H1 (cell line): ENCODE measurements at regions not wholly inside any gene's neighbourhood (a gene's known extent, or its start where the extent isn't known, plus 50 kb on each side); places are given as distances from the start of the nearest gene placed in this dataset.

ENCODE experiments used
- CTCF ChIA-PET: fragments of 300-600 bp; sonication (Branson Sonifier 250); formaldehyde crosslinking; loops from one replicate; lab custom pipeline; 2021; ENCODE audit not compliant: partially characterized antibody; lab: Charles Lee
- POLR2A ChIA-PET: fragments of 300-600 bp; sonication (Branson Sonifier 250); formaldehyde crosslinking; loops from one replicate; lab custom pipeline; 2021; ENCODE audit warnings: inconsistent platforms; ENCODE audit not compliant: partially characterized antibody; lab: Charles Lee
- DNase-seq, 2 experiments: peaks; one replicate each; pipeline versions ENCODE4 v3.0.0 to v3.0.0-alpha.2; 2010 to 2022; ENCODE audit warnings: low spot score in 2 of 2, low read depth in 1 of 2, mixed read lengths in 1 of 2
- FAIRE-seq: peaks from 2 replicates; lab custom pipeline; 2011; peaks lifted over from hg19 to GRCh38; lab: Jason Lieb, UNC
- H2AFZ ChIP-seq: 2 replicates; pipeline ENCODE4 v1.8.1; 2012; ENCODE audit warnings: low read length, inconsistent platforms
- H2AK5ac ChIP-seq: 2 replicates; pipeline ENCODE4 v1.6.1; 2013; ENCODE audit warnings: low read depth, low read length
- H2BK120ac ChIP-seq: replicated peaks from 2 replicates; pipeline ENCODE3; 2013; ENCODE audit warnings: low read depth, low read length, inconsistent platforms
- H2BK12ac ChIP-seq: 2 replicates; pipeline ENCODE4 v1.6.1; 2013; ENCODE audit warnings: low read depth, low read length
- H2BK15ac ChIP-seq: 2 replicates; pipeline ENCODE4 v1.6.1; 2013; ENCODE audit warnings: low read length
- H2BK20ac ChIP-seq: 2 replicates; pipeline ENCODE4 v1.6.1; 2013; ENCODE audit warnings: low read length
- H2BK5ac ChIP-seq: 2 replicates; pipeline ENCODE4 v1.6.1; 2013; ENCODE audit warnings: low read depth, low read length
- H3K14ac ChIP-seq: 2 replicates; pipeline ENCODE4 v1.6.1; 2013; ENCODE audit warnings: inconsistent platforms; ENCODE audit not compliant: insufficient read length
- H3K18ac ChIP-seq: 2 replicates; pipeline ENCODE4 v1.6.1; 2013; ENCODE audit warnings: low read length; ENCODE audit errors: extremely low read depth
- H3K23ac ChIP-seq: 2 replicates; pipeline ENCODE4 v1.6.1; 2013; ENCODE audit warnings: inconsistent platforms; ENCODE audit not compliant: insufficient read length
- H3K23me2 ChIP-seq: 2 replicates; pipeline ENCODE4 v1.6.1; 2013; ENCODE audit warnings: low read depth, low read length
- H3K27ac ChIP-seq: 2 replicates; pipeline ENCODE4 v1.6.1; 2011; ENCODE audit warnings: low read depth, low read length, inconsistent platforms
- H3K27me3 ChIP-seq, 4 experiments: replicated peaks in 1 of 4; 1 replicate in 1 of 4; 2 replicates in 3 of 4; pipeline versions ENCODE4 v1.6.1 to v1.8.1; 2011 to 2013; ENCODE audit warnings: low read length in 3 of 4, mild to moderate bottlenecking in 3 of 4, inconsistent platforms in 2 of 4, mixed read lengths in 2 of 4, moderate library complexity in 1 of 4; ENCODE audit not compliant: control insufficient read depth in 3 of 4, insufficient read depth in 3 of 4; ENCODE audit errors: extremely low read depth in 1 of 4
- H3K36me3 ChIP-seq, 4 experiments: 2 replicates each; pipeline versions ENCODE4 v1.6.1 to v1.8.1; 2011 to 2013; ENCODE audit warnings: mild to moderate bottlenecking in 4 of 4, low read length in 3 of 4, moderate library complexity in 2 of 4, control low read depth in 1 of 4, inconsistent platforms in 1 of 4; ENCODE audit not compliant: insufficient read depth in 4 of 4, control insufficient read depth in 2 of 4
- H3K4ac ChIP-seq: replicated peaks from 2 replicates; pipeline ENCODE3; 2013; ENCODE audit warnings: low read length, low read depth, mixed read lengths, inconsistent platforms; ENCODE audit not compliant: insufficient read length
- H3K4me1 ChIP-seq, 4 experiments: replicated peaks in 1 of 4; 1 replicate in 1 of 4; 2 replicates in 3 of 4; pipeline versions ENCODE4 v1.6.1 to v1.8.1; 2011 to 2013; ENCODE audit warnings: low read length in 3 of 4, inconsistent platforms in 2 of 4, mixed read lengths in 1 of 4; ENCODE audit not compliant: insufficient read depth in 4 of 4, control insufficient read depth in 3 of 4
- H3K4me2 ChIP-seq, 2 experiments: 2 replicates each; pipeline versions ENCODE4 v1.6.1 to v1.8.1; 2011 to 2013; ENCODE audit warnings: low read depth in 2 of 2, low read length in 2 of 2, control low read depth in 1 of 2, inconsistent platforms in 1 of 2, mild to moderate bottlenecking in 1 of 2; ENCODE audit not compliant: insufficient read depth in 1 of 2
- H3K4me3 ChIP-seq, 4 experiments: fragments of 200-600, 300-600 bp in 1 of 4; sonication (generic), shearing (Covaris generic), sonication (Bioruptor Twin) in 1 of 4; 2 replicates each; pipeline versions ENCODE4 v1.5.1 to v1.8.1; 2011 to 2016; ENCODE audit warnings: low read length in 4 of 4, low read depth in 3 of 4, control low read depth in 2 of 4, inconsistent platforms in 2 of 4, mild to moderate bottlenecking in 2 of 4, mixed read lengths in 1 of 4, moderate library complexity in 1 of 4; ENCODE audit not compliant: insufficient read depth in 2 of 4; ENCODE audit errors: extremely low read depth in 1 of 4
- H3K56ac ChIP-seq: replicated peaks from 2 replicates; pipeline ENCODE3; 2013; ENCODE audit warnings: low read depth, mild to moderate bottlenecking, mixed read lengths, low read length, inconsistent platforms; ENCODE audit not compliant: insufficient read length
- H3K79me1 ChIP-seq: 2 replicates; pipeline ENCODE4 v1.6.1; 2013; ENCODE audit warnings: low read depth, low read length, control low read depth
- H3K79me2 ChIP-seq, 2 experiments: 2 replicates each; pipeline versions ENCODE4 v1.6.1 to v1.8.1; 2012 to 2013; ENCODE audit warnings: low read length in 2 of 2, mild to moderate bottlenecking in 2 of 2, inconsistent platforms in 1 of 2; ENCODE audit not compliant: insufficient read depth in 2 of 2, control insufficient read depth in 1 of 2
- H3K9ac ChIP-seq, 4 experiments: replicated peaks in 1 of 4; 1 replicate in 1 of 4; 2 replicates in 3 of 4; pipeline versions ENCODE4 v1.6.1 to v1.8.1; 2011 to 2013; ENCODE audit warnings: low read depth in 3 of 4, low read length in 3 of 4, control low read depth in 2 of 4, mild to moderate bottlenecking in 2 of 4, moderate library complexity in 2 of 4, inconsistent platforms in 1 of 4; ENCODE audit errors: extremely low read depth in 1 of 4
- H3K9me3 ChIP-seq, 2 experiments: 2 replicates each; pipeline versions ENCODE4 v1.6.1 to v1.8.1; 2012 to 2013; ENCODE audit warnings: mild to moderate bottlenecking in 2 of 2, moderate library complexity in 2 of 2, control low read depth in 1 of 2, inconsistent platforms in 1 of 2, low read depth in 1 of 2, low read length in 1 of 2, mixed read lengths in 1 of 2; ENCODE audit not compliant: insufficient read depth in 2 of 2
- H4K20me1 ChIP-seq, 2 experiments: replicated peaks in 1 of 2; 2 replicates each; pipeline versions ENCODE3 to v1.8.1; 2011 to 2013; ENCODE audit warnings: inconsistent platforms in 2 of 2, low read length in 2 of 2, mild to moderate bottlenecking in 1 of 2; ENCODE audit not compliant: insufficient read depth in 2 of 2, control insufficient read depth in 1 of 2
- H4K5ac ChIP-seq: 2 replicates; pipeline ENCODE4 v1.6.1; 2013; ENCODE audit warnings: low read length, low read depth, mixed read lengths, inconsistent platforms; ENCODE audit not compliant: insufficient read length
- H4K8ac ChIP-seq: 2 replicates; pipeline ENCODE4 v1.8.0; 2013; ENCODE audit warnings: mild to moderate bottlenecking, moderate library complexity, low read length, inconsistent platforms; ENCODE audit not compliant: insufficient read depth; ENCODE audit errors: extremely low read depth
- H4K91ac ChIP-seq: replicated peaks from 2 replicates; pipeline ENCODE3; 2013; ENCODE audit warnings: low read length, mixed read lengths, inconsistent platforms; ENCODE audit not compliant: insufficient read length
- CREB1 ChIP-seq: IDR thresholded peaks from 2 replicates; pipeline ENCODE4 v1.6.1; 2012; ENCODE audit warnings: inconsistent platforms
- CTCF ChIP-seq, 3 experiments: IDR thresholded peaks; 1 replicate in 2 of 3; 2 replicates in 1 of 3; pipeline versions ENCODE4 v1.5.1 to v1.6.1; 2011; ENCODE audit warnings: low read length in 3 of 3, mild to moderate bottlenecking in 3 of 3, inconsistent platforms in 2 of 3, low read depth in 1 of 3, moderate library complexity in 1 of 3; ENCODE audit not compliant: insufficient read depth in 1 of 3; ENCODE audit errors: control extremely low read depth in 1 of 3
- HDAC2 ChIP-seq, 2 experiments: fragments of 300-600 bp in 1 of 2; sonication (generic) in 1 of 2; IDR thresholded peaks; 2 replicates each; pipeline ENCODE4 v1.6.1; 2011 to 2012; ENCODE audit warnings: low read depth in 2 of 2, low read length in 2 of 2, mild to moderate bottlenecking in 2 of 2, moderate library complexity in 2 of 2, borderline replicate concordance in 1 of 2, inconsistent platforms in 1 of 2
- POLR2A ChIP-seq, 2 experiments: IDR thresholded peaks; 1 replicate in 1 of 2; 2 replicates in 1 of 2; pipeline ENCODE4 v1.6.1; 2011; ENCODE audit warnings: low read depth in 2 of 2, low read length in 2 of 2, mild to moderate bottlenecking in 2 of 2; ENCODE audit errors: control extremely low read depth in 1 of 2
- RAD21 ChIP-seq, 2 experiments: IDR thresholded peaks in 1 of 2; conservative IDR thresholded peaks in 1 of 2; 2 replicates each; pipeline ENCODE4 v1.6.1; 2011; ENCODE audit warnings: low read depth in 2 of 2, low read length in 2 of 2, improper control_type of control experiment in 1 of 2, inconsistent platforms in 1 of 2, mild to moderate bottlenecking in 1 of 2, moderate library complexity in 1 of 2
- RFX5 ChIP-seq: IDR thresholded peaks from 2 replicates; pipeline ENCODE4 v1.6.1; 2011; ENCODE audit warnings: low read depth, low read length, improper control_type of control experiment, borderline replicate concordance
- SAP30 ChIP-seq: fragments of 300-600 bp; sonication (generic); IDR thresholded peaks from 2 replicates; pipeline ENCODE4 v1.7.1; 2012; ENCODE audit warnings: low read length, moderate library complexity, mild to moderate bottlenecking, inconsistent platforms; ENCODE audit not compliant: insufficient read depth, insufficient replicate concordance
- TAF1 ChIP-seq: IDR thresholded peaks from 2 replicates; pipeline ENCODE4 v1.6.1; 2011; ENCODE audit warnings: mild to moderate bottlenecking, low read depth, low read length
- USF2 ChIP-seq: IDR thresholded peaks from 2 replicates; pipeline ENCODE4 v1.6.1; 2011; ENCODE audit warnings: low read length, improper control_type of control experiment
- WGBS, 2 experiments: shearing (Covaris generic) in 1 of 2; methylation state at CpG; one replicate each; pipeline versions ENCODE4 v1.1.6 to v1.1.7; 2013 to 2015; ENCODE audit warnings: low lambda C conversion rate in 2 of 2, mixed read lengths in 2 of 2, inconsistent platforms in 1 of 2, low coverage in 1 of 2, missing lambda C conversion rate in 1 of 2; ENCODE audit not compliant: insufficient replicate concordance in 2 of 2, insufficient coverage in 1 of 2, insufficient read length in 1 of 2; ENCODE audit errors: extremely low coverage in 1 of 2, missing lambda C conversion rate in 1 of 2; 5-methylcytosine and 5-hydroxymethylcytosine counted together

GRCh38 chr6:15077961-15078360, 167.9 kb upstream of the JARID2 start:
- Histone ChIP-seq H3K9me3 (no peaks in the 10 kb centered on the region), H3K79me1 (no peaks in the 10 kb centered on the region), H3K4me1 (peaks cover 4 to 14% (median 8%) of the 10 kb centered on the region in 4 experiments), H3K56ac (no peak overlapping the region), H4K20me1 (no peaks in the 10 kb centered on the region), H2AFZ (no peak overlapping the region), H3K36me3 (no peaks in the 10 kb centered on the region), H3K27ac (no peak overlapping the region), H3K9ac (no peak overlapping the region), H3K23me2 (no peaks in the 10 kb centered on the region), H3K79me2 (no peaks in the 10 kb centered on the region), H3K18ac (peak overlapping the region; percentile 76; the same call in 1 of the 2 replicates), H3K4ac (peak overlapping the region; percentile 44), H3K23ac (no peak overlapping the region), H2AK5ac (no peak overlapping the region), H4K5ac (peak overlapping the region; percentile 60), H2BK15ac (no peak overlapping the region), H2BK120ac (peak overlapping the region; percentile 81), H3K14ac (no peak overlapping the region), H3K27me3 (no peaks in the 10 kb centered on the region), H2BK12ac (0 out of 2 replicates have a peak overlapping the region, but pooled peaks have one; percentile 18), H2BK20ac (no peak overlapping the region), H4K91ac (peak overlapping the region; percentile 47), H3K4me2 (peak overlapping the region in 1 of 2 experiments; percentile 49; a peak in 3 of 4 replicates), H3K4me3 (peak overlapping the region in 1 of 4 experiments; percentile 6; a peak in 2 of 8 replicates), H4K8ac (no peak overlapping the region), H2BK5ac (peak overlapping the region; percentile 79; the same call in 1 of the 2 replicates)
- WGBS, 2 experiments, result 29% methylated on average over 5 of the region's 5 CpGs; no CpG with 5 or more reads in 1 of the 2 experiments
- DNase-seq, result peak; percentile 79 to 88
- ChIA-PET POLR2A (interaction anchor here (1.5 kb wide), 1 partner anchor 39 kb away, joined by 3 read pairs; no protein-coding TSS in a partner anchor), CTCF (interaction anchor here (0.7 to 1.8 kb wide), 3 partner anchors 18 to 1540 kb away, joined by 3 to 5 read pairs (median 3); no protein-coding TSS in a partner anchor)
- peak; percentile 7 for FAIRE-seq
- TF ChIP-seq SAP30 (no peak), CREB1 (no peak), TAF1 (no peak), CTCF (IDR thresholded peaks at IDR 0.05; ENCODE audit: control extremely low read depth in 1 of 3, insufficient read depth in 1 of 3, low read depth in 1 of 3, low read length in 3 of 3) (no peak), RFX5 (no peak), POLR2A (IDR thresholded peaks at IDR 0.05; ENCODE audit: control extremely low read depth in 1 of 2, low read depth in 2 of 2, low read length in 2 of 2) (no peak), RAD21 (IDR thresholded peaks at IDR 0.05 in 1 of 2, conservative IDR thresholded peaks at IDR 0.05 in 1 of 2; ENCODE audit: low read depth in 2 of 2, low read length in 2 of 2) (peak; percentile 18 to 43; a peak in 3 of 4 replicates), USF2 (no peak), HDAC2 (IDR thresholded peaks at IDR 0.05; ENCODE audit: borderline replicate concordance in 1 of 2, low read depth in 2 of 2, low read length in 2 of 2) (peak in 1 of 2 experiments; percentile 70; a peak in 1 of 4 replicates)
